HG02623 (cell line): ENCODE measurements at regions not wholly inside any gene's neighbourhood (a gene's known extent, or its start where the extent isn't known, plus 50 kb on each side); places are given as distances from the start of the nearest gene placed in this dataset.

Experiments
- ATAC-seq: cut with Tn5 transposase; IDR thresholded peaks from one replicate; pipeline ENCODE4 v1.9.1; 2021; ENCODE audit warnings: moderate library complexity; ENCODE audit not compliant: unreplicated experiment

DNA sequence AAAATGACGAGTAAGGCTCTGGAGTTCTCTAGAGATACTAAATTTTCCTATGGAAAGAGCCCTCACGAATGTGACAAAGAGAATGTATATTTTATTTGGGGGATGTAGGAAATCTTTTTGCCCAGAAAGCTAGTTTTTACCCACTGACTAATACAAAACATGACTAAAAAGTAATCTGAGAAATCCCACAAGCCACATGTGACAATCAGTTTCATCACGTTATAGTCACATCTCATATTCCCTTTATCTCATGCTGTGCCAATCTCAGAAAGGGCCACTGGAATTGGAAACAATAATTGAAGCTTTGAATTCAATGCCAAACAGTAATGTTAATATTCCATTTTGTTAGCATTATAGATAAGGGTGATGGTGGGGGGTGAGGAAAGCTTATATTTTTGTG is 509.0 kb upstream of the GOLIM4 start:
- no peak for ATAC-seq

DNA sequence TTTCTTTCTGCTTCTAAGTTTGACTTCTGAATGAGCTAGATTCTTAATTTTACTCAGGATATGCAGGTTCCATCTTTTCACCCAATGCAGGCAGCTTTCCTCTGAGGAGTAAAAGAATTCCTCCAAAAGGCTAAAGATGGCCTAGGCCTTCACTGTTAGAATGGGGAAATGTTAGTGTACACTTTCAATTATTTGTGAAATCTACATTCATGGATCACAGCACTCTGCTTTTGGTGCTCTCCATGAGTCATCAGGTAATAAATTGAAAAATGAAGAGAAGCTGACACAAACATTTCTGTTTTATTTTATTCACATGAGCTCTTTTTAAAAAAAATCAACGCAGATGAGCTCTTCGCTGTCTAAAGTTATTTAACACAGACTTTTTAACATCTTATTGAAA is 502.5 kb upstream of the GOLIM4 start:
- ATAC-seq = no peak

DNA sequence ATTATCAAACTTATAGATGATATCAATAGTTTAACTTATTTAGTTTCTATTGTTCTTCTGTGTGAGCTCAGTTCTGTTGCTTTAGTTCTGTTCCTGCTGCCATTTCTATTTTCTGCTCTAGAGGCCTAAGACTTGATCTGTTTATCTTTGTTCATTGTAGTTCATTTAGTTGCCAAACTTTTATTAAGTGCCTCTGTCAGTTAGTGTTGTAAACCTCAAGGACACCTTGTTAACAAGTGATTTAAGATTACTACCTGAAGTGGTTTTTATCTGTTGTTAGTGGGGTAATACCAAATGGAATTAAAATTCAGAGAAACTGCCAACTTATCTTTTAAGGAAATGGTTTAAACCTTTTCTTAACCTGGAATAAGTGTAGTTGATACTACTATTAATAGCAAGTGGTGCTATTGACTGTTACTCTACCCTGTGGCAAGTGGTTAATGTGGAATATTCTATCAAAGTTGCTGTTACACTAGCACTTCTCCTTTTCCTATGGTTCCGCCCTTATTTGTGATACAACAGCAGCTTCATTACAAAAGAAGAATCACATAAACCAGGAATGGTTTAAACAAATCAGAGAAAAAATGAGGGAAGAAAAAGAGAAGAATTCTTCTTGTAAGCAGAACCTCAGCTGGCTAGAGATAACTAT is 500.6 kb upstream of the GOLIM4 start:
- ATAC-seq = no peak

DNA sequence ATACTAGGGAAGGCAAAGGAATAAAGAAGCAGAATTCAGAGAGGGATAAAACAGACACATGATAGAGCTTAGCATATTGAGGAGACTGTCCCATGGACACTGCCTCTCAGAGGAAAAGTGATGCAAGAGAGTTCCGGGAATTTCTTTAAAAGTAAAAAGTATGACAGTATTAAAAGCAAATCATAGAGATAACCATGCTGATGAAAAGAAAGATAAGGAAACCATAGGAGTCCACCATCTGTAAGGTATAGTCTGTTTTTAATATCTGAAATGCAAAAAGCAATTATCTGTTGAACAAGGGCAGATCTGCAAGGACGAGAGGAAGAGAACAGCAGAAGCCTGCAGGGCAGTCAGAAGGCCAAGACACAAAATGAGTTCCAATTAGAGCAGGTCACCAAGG is 495.9 kb upstream of the GOLIM4 start:
- no peak for ATAC-seq

DNA sequence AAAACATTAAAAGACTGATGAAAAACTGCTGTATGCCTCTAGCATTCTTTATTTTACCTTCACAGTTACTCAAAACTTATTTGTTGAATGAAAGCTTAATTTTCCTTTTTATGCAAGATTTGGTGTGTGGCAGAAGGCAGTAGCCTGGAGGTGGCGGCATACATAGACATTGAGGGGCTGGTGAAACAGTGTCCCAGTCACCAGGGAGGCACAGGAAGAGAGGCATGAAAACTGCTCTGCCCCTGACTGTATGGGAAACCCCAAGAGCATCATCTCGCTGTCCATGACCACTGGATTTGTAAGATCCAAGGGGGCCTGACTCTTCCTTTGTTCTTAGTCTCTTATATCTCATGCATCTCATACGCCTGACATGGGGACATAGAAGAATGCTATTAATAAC is 493.7 kb upstream of the GOLIM4 start:
- ATAC-seq = no peak

DNA sequence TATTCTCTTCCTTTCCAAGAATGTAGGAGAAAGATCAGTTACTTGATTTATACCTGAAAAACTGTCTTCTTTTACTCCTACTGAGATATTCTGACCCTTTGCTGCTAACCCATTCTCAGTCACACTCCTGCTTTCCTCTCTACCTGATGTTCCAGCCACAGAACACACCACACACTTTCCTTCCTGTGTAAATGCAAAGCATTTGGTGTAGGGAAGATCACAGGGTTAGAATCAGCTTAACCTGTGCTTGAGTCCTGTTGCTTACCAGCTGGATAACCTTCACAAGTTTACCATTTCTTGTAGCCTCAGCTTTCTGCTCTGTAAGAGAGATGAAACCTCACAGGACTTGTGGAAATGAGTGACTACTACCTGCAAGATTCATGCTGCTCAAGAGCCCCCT is 489.8 kb upstream of the GOLIM4 start:
- ATAC-seq = no peak

DNA sequence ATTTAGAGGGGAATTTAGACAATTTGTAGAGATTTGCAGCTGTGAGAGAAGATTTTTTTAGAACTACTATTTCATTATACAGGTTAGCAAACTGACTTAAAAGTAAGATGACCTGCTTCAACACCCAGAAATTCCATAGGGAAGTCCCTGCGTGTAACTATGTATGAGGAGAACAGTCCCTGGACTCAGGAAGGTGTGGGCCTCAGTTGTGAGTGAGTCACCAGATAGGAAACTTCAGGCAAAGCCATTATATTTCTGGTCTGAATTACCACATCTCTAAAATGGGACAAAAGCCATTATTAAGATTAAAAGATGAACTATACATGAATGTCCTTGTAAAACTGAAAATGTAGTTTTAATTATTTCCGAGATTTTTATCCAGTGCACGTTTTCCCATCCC is 488.3 kb upstream of the GOLIM4 start:
- ATAC-seq = no peak

DNA sequence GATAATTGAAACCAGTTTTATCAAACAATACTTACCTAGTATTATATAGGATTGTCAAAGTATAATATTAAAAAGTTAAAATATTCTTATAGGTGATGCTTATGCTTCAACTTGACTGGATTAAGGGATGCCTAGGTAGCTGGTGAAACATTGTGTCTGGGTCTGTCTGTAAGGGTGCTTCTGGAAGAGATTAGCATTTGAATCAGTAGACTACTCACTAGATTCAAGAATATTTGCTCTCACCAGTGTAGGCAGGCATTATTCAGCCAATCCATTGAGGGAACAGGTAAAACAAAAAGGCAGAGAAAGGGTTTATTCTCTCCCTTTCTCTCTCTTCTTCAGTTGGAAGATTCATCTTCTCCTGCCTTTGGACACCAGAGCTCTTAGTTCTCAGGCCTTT is 486.8 kb upstream of the GOLIM4 start:
- ATAC-seq = no peak

DNA sequence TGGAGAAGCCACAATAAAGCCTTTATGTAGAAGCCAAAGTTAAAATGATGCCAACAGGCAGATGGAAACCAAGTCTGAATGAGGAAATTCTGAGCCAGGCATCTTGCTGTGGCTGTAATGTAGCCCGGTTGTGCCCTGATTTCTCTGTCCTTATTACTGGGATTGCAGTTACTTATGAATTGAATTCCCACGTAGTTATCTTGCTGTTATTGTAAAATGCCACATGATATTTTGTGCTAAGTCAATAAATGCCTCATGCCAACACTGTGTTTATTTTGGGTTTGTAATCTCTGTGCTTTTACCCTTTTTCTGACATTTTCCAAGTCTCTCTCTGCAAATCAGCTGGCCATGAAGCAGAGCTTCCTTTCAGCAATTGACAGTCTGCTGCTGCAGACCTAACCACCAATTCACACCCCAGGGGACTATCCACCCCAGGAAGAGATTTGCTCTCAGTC is 486.1 kb upstream of the GOLIM4 start:
- no peak for ATAC-seq

DNA sequence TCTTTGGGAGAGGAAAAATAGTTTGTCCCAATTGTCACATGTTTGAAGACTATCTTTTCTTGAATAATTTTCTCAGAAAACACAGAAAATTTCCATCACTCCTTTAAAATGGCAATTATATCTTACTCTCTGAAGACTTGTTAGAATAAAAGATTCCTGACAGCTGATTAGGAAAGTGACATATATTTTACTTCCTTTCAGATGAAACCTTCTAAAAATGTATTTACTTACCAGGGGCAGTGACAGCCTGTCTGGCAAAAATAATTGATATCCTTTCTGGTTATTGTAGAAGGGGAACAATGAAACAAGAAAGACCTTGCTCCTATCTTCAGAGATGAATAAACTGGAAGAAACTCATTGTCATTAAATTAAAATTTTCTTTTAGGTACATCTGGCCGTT is 483.3 kb upstream of the GOLIM4 start:
- ATAC-seq = no peak

DNA sequence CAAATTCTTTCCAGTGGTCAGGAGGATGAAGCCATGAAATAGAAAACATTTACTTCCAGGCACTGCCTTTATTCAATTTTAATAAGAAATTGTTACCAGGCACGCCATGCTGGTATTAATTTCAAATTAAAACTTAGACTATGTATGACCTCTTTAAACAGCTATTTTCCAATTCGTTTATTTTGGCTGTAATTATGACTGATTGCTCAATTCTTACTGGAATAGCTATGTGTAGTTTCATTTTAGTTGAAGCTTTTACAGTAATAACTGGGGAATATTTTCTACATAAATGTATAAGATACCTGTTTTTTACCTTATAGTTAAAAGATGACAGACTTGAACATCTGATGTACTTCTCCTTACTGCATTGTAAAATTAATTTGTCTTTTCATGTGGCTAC is 480.0 kb upstream of the GOLIM4 start:
- ATAC-seq = no peak

DNA sequence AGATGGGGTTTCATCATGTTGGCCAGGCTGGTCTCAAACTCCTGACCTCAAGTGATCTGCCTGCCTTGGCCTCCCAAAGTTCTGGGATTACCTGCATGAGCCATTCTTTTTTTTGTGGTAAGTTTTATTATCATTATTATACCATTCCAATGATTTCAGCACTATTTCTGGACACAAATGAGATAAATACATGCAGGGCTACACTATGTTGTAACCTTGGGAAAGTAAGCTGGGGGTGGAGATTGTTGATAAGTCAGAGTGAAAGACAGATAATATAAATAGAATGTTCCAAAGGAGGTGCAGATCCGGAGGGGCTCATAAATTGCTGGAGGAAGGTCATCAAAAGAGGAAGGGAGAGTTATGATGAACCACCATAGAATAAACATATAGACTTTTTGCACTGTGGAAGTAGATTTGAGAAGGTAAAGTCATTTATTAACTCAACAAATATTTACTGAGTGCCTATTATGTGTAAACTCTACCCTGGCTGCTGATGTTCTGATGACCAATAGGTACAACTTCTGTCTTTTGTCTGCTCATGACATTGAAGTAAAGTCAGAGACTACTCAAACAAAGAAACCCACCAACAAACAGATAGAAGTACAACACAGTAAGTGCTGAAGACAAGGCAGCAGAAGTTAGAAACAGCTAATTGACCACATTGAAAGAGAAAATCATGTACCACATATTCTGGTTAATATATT is 478.9 kb upstream of the GOLIM4 start:
- ATAC-seq = no peak

DNA sequence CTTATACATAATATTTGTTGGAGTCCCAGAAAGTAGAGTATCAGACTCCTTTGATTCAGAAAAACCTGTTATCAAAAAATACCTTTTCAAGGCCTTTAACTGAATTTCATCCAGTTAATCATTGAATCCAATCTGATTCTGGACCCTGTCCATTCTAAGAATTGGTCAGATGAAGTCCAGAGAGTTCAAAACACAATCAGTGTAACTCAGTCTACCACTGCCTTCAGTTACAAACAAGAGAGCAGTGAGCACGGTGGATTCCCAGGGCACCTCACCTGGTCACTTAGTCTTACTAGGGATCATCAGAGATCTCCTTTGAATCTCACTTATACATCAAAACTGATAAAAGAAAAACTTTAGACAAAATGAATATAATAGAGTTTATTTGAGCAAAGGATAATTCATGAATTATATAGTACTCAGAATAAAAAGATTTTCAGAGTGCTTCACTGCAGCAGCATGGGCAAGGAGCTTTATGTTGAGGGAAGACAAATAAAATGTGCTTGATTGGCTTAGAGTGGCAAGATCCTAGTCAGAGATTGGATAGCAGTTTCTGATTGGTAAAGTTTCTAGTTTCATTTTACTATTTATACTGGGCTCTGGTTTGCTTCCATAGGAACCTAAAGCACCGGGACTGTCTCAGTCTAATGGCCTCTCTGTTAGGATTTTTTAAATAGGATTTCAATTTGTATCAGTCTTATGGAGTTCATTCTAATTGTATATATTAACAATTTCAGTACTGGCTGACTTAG is 474.9 kb upstream of the GOLIM4 start:
- no peak for ATAC-seq

DNA sequence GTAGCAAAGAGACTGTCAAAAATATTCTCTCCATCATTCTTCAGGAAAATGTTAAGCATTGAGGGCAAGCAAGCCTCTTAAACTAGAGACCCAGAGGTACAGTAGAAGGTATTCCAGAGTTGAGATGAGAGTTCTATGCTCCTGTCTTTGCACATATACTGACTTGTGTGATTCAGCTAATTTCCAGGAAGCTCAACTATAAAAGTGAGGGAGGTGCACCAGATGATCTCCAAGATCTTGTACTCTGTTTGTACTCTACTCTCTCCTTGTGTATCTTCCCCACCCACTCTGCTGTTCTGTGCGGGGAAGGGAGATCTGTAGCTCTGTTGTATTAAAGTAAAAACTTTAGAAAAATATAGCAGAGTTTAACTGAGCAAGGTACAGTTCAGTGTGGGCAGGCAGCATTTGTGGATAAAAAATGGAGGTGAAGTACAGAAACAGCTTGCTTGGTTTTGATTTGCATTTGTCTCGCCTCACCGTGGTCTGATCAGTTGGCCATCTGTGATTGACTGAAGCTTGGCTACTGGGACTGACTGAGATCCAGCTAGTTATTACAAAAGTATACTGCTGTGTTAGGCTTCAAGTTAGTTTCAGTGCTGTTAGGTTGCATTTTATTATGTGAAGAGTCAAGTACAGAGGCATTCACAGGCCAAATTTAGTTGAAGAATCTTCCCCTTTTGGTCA is 463.1 kb upstream of the GOLIM4 start:
- no peak for ATAC-seq

DNA sequence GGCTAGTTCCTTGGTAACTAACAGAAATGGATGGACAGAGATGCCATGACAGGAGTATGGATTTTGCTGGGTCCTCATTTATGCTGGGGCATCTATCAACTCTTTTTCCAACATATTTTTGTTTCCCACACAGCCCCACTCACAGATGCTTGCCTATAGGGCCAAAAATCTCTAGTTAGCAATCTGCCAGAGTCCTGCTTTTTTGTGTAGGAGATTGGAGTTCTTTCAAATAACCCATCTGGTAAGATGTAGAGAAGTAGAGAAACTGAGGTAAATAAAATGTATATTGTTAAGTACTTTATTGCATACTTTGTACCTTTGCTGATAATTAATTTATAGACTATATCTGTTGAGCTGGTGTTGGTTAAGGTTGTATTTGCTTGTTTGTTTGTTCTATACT is 456.5 kb upstream of the GOLIM4 start:
- ATAC-seq = no peak

DNA sequence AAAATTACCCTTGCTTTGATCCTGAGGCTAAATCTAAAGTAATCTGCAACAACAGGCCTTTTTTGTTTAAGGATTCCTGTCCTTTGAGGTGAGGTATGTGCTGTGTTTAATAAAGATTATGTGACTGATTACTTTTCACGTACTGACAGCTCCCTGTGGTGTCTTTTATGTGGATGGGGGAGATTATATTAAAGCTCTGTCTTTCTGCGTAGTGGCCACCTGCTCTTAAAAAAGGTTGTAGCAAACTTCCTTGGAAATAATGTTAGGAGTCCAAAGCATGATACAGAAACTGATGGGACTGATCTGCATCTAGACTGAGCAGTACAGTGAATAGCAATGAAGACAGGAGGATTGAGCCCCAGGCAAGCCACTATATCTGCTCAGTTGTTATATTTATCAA is 453.0 kb upstream of the GOLIM4 start:
- ATAC-seq = no peak

DNA sequence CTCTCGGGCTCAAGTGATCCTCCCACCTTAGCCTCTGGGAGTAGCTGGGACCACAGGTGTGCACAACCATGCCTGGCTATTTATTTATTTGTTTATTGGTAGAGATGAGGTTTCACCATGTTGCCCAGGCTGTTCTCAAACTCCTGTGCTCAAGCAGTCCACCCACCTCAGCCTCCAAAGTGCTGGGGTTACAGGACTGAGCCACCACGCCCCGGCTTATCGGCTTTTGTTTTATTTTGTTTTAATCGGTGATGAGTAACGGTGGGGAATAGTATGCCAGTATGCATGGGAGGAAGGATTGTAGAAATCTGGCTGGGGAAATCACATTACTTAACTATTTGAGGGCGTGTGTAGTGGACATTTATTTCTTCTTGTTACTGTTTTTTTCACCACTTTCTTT is 451.0 kb upstream of the GOLIM4 start:
- ATAC-seq = no peak

DNA sequence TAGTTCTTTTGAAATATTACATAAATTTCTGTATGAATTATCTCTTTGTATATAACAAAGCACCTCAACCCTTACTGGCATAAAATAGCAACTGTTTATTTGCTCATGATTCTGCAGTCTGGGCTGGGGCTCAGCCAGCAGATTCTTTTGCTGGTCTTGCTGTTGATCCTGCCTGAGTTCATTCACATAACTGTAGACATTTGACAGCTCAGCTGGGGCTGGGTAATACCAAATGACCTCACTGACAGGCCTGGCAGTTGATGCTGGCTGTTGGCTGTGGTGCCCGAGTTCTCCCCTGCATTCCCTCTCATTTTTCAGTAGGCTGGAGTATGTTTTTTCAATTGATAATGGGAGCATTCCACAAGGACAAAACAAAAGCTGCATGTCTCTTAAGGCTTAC is 449.9 kb upstream of the GOLIM4 start:
- ATAC-seq = no peak

DNA sequence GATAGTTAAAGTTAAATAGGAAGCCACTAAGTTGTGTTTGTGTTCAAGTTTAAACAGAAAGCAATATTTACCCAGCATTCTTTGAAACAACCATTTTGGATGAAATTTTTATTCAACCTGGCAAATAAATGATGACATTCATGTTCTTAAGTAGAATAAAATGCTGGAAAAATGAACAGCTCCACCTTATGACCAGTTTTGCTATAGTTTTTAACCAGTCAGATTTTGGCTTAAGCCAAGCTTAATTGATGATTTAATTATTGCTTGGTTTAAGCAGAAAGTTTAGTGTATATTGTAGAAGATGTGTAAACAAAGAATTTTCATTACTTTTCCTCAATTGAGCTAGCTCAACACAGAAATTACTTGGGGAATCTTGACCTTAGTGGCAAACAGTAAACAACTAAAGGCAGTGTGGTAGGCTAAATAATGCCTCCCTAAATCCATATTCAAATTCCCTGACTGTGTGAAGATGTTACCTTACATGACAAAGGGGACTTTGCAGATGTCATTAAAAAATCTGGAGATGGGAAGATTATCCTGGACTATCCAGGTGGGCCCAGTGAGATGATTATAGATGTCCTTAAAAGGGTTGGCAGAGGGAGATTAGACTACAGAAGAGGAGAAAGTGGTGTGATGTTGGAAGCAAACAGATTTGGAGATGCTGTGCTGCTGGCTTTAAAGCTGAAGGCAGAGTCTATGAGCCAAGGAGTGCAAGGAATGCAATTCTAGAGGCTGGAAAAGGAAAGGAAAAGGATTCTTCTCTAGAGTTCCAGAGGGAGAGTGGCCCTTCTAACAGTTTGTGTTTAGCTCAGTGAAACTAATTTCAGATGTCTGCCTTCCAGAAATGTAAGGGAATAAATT is 448.6 kb upstream of the GOLIM4 start:
- ATAC-seq = no peak

DNA sequence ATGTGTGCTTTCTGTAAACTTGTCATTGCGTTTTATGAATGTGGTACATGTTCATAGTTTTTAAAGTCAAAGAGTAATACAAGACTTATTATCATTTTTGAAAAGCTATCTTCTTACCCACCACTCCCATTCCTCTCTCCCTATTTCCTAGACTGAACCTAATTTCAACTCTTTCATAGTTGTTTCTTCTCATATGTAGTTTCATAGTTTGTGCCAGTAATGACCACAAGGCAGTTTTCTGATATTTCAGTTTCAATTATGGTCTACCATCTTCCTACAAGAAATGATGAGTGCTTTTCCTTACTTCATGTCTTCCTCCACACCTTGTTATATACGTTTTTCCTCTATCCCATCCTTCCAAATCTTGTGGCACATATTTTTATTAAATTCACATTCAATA is 445.0 kb upstream of the GOLIM4 start:
- no peak for ATAC-seq

DNA sequence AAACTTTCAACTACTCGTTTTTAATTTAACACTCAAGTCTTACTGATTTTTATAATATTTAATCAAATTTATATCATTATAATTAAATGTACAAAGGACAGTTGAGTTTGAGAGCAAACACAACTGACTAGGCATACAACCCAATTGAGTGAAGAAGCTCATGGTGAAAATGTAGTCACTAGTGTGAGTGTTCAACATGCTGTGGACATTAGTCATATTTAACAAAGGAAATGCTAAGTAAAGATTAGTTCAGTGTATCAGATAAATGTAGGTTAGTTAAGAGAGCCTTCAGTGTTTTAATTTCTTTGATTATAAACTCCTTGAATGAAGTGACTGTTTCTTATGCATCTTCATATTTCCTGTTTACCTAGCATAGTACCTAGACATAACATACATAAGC is 444.2 kb upstream of the GOLIM4 start:
- no peak for ATAC-seq
